Astrocyte (in vitro differentiated cells and primary cell): ENCODE measurements at regions not wholly inside any gene's neighbourhood (a gene's known extent, or its start where the extent isn't known, plus 50 kb on each side); places are given as distances from the start of the nearest gene placed in this dataset.

Experiments used
- DNase-seq: peaks from one replicate; pipeline ENCODE4 v3.0.0-alpha.2; 2010; ENCODE audit warnings: low read depth
- FAIRE-seq: peaks from 2 replicates; lab custom pipeline; 2011; peaks lifted over from hg19 to GRCh38; lab: Jason Lieb, UNC
- H2AFZ ChIP-seq: 2 replicates; pipeline ENCODE4 v1.6.0; 2012; ENCODE audit warnings: low read depth, low read length, inconsistent platforms
- H3K27ac ChIP-seq: 2 replicates; pipeline ENCODE4 v1.5.1; 2011; ENCODE audit warnings: low read depth, low read length, inconsistent platforms
- H3K27me3 ChIP-seq: 2 replicates; pipeline ENCODE4 v1.6.0; 2011; ENCODE audit warnings: low read length, inconsistent platforms; ENCODE audit not compliant: insufficient read depth
- H3K36me3 ChIP-seq: 2 replicates; pipeline ENCODE4 v1.5.1; 2011; ENCODE audit warnings: low read length, inconsistent platforms; ENCODE audit not compliant: insufficient read depth
- H3K4me1 ChIP-seq: 2 replicates; pipeline ENCODE4 v1.5.1; 2011; ENCODE audit warnings: low read length, inconsistent platforms; ENCODE audit not compliant: insufficient read depth
- H3K4me2 ChIP-seq: 2 replicates; pipeline ENCODE4 v1.6.0; 2012; ENCODE audit warnings: low read length, inconsistent platforms
- H3K4me3 ChIP-seq: 2 replicates; pipeline ENCODE4 v1.5.1; 2011; ENCODE audit warnings: low read depth, mild to moderate bottlenecking, low read length, inconsistent platforms; ENCODE audit not compliant: insufficient read depth
- H3K79me2 ChIP-seq: 2 replicates; pipeline ENCODE4 v1.6.0; 2012; ENCODE audit warnings: mild to moderate bottlenecking, low read length, inconsistent platforms; ENCODE audit not compliant: insufficient read depth
- H3K9ac ChIP-seq: 2 replicates; pipeline ENCODE4 v1.6.0; 2012; ENCODE audit warnings: mild to moderate bottlenecking, low read length, inconsistent platforms
- H3K9me3 ChIP-seq: 2 replicates; pipeline ENCODE4 v1.5.1; 2012; ENCODE audit warnings: low read depth, mild to moderate bottlenecking, low read length, inconsistent platforms; ENCODE audit not compliant: insufficient read depth
- H4K20me1 ChIP-seq: 2 replicates; pipeline ENCODE4 v1.6.0; 2012; ENCODE audit warnings: low read length, inconsistent platforms; ENCODE audit not compliant: insufficient read depth
- H3K27ac Mint-ChIP-seq: one replicate; pipeline ENCODE4 v1.8.0; 2021; ENCODE audit warnings: mild to moderate bottlenecking, mixed read lengths; ENCODE audit not compliant: unreplicated experiment
- H3K27me3 Mint-ChIP-seq: one replicate; pipeline ENCODE4 v1.8.0; 2021; ENCODE audit warnings: low read depth, mixed read lengths; ENCODE audit not compliant: unreplicated experiment
- H3K36me3 Mint-ChIP-seq: one replicate; pipeline ENCODE4 v1.8.0; 2021; ENCODE audit warnings: low read depth, mixed read lengths; ENCODE audit not compliant: unreplicated experiment
- H3K4me1 Mint-ChIP-seq: one replicate; pipeline ENCODE4 v1.8.0; 2021; ENCODE audit warnings: low read depth, mixed read lengths; ENCODE audit not compliant: unreplicated experiment
- H3K4me3 Mint-ChIP-seq: one replicate; pipeline ENCODE4 v1.8.0; 2021; ENCODE audit warnings: mild to moderate bottlenecking, moderate library complexity, mixed read lengths; ENCODE audit not compliant: unreplicated experiment
- H3K9me3 Mint-ChIP-seq: one replicate; pipeline ENCODE4 v1.8.0; 2021; ENCODE audit warnings: mild to moderate bottlenecking, mixed read lengths; ENCODE audit not compliant: unreplicated experiment
- EZH2 ChIP-seq: IDR thresholded peaks from 2 replicates; pipeline ENCODE4 v1.6.1; 2012; ENCODE audit warnings: mild to moderate bottlenecking, low read length, inconsistent platforms; ENCODE audit not compliant: insufficient read depth
- TF ChIP-seq, protein P1 (sequence below): IDR thresholded peaks from 2 replicates; pipeline ENCODE4 v1.5.1; 2011; ENCODE audit warnings: low read depth, mild to moderate bottlenecking, inconsistent platforms, low read length, moderate library complexity; ENCODE audit not compliant: insufficient read depth

DNA sequence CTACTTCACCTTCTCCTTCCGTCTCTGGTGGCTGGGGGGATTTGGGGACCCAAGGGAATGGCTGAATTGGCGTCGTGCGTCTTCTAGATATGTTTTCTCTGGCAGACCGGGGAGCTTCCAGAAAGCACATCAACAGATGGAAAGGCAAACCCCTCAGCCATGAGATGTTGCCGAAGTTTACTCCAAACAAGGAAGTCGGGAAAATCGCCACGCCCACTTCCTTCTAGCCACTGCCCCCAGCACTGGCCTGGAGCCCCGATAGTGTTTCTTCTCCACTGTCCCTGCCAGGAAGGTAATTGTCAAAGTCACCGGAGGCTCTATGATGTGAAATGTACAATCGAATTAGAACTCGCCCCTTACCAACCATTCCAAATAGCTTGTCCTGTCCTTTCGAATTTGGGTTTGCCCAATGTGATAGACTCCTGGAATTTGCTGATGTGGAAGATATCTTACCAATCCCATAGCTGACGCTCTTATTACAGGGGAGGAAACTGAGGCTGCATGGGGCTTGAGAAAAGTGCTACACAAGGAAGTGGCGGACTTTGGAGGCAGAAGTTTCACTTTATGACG lies 191.0 kb downstream of the LSM5 start:
- H3K36me3 Mint-ChIP-seq, result no peaks in the 10 kb centered on the region
- Histone ChIP-seq H3K9ac (no peak overlapping the region), H3K27me3 (peaks cover 33% of the 10 kb centered on the region), H3K9me3 (no peaks in the 10 kb centered on the region), H3K4me2 (peak overlapping the region; percentile 90), H3K36me3 (no peaks in the 10 kb centered on the region), H3K4me3 (peak overlapping the region; percentile 64), H3K79me2 (no peaks in the 10 kb centered on the region), H2AFZ (peak overlapping the region; percentile 80), H3K4me1 (peaks cover 4% of the 10 kb centered on the region), H3K27ac (no peak overlapping the region), H4K20me1 (no peaks in the 10 kb centered on the region)
- no peak for TF ChIP-seq EZH2
- TF ChIP-seq, protein P1, sequence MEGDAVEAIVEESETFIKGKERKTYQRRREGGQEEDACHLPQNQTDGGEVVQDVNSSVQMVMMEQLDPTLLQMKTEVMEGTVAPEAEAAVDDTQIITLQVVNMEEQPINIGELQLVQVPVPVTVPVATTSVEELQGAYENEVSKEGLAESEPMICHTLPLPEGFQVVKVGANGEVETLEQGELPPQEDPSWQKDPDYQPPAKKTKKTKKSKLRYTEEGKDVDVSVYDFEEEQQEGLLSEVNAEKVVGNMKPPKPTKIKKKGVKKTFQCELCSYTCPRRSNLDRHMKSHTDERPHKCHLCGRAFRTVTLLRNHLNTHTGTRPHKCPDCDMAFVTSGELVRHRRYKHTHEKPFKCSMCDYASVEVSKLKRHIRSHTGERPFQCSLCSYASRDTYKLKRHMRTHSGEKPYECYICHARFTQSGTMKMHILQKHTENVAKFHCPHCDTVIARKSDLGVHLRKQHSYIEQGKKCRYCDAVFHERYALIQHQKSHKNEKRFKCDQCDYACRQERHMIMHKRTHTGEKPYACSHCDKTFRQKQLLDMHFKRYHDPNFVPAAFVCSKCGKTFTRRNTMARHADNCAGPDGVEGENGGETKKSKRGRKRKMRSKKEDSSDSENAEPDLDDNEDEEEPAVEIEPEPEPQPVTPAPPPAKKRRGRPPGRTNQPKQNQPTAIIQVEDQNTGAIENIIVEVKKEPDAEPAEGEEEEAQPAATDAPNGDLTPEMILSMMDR, result no peak
- H3K4me1 Mint-ChIP-seq, result no peaks in the 10 kb centered on the region
- H3K27me3 Mint-ChIP-seq, result peaks cover 54% of the 10 kb centered on the region
- no peak for FAIRE-seq
- DNase-seq, result no peak
- no peaks in the 10 kb centered on the region for H3K9me3 Mint-ChIP-seq
- peak overlapping the region; percentile 86 for H3K4me3 Mint-ChIP-seq
- H3K27ac Mint-ChIP-seq, result peak overlapping the region; percentile 20

DNA sequence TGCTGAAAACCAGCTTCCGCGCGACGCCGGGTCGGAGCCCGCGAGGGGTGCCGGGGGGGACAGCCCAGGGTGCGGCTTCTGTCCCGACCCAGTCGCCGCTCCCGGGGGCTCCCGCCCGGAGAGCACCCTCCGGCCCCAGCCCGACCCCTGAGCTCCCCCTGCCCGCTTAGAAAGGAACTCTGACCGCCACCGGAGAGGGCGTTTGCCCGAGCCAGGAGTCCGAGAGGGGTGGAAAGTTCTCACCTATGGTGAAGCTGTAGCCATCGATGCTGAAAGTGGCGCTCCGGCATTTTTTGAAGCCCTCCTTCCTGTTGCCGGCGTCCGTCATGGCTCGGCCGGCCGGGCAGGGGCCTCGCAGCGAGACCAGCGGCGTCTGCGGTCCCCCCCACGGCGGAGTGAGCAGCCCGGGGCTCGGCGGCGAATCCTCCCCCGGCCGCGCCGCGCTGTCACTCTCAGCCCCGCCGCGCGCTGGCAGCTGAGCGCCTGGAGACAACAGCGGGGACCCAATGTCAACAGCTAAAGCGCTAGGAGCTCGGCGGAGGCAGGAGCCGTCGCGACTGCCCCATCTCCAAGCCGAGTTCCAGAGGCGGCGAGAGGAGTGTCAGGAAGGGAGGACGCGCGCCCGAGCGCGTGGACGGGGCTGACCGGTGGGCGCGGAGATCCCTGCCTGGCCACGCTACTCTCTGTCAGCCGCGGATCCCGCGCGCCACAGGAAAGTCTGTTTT lies 191.6 kb downstream of the LSM5 start:
- Histone ChIP-seq H2AFZ (peak overlapping the region; percentile 80), H3K4me1 (peaks cover 4% of the 10 kb centered on the region), H3K4me3 (peak overlapping the region; percentile 64), H3K9ac (no peak overlapping the region), H3K36me3 (no peaks in the 10 kb centered on the region), H3K27ac (no peak overlapping the region), H3K9me3 (no peaks in the 10 kb centered on the region), H3K4me2 (peak overlapping the region; percentile 90), H3K79me2 (no peaks in the 10 kb centered on the region), H3K27me3 (peaks cover 33% of the 10 kb centered on the region), H4K20me1 (no peaks in the 10 kb centered on the region)
- Mint-ChIP-seq H3K4me1 (no peaks in the 10 kb centered on the region), H3K4me3 (peak overlapping the region; percentile 86), H3K27me3 (peaks cover 59% of the 10 kb centered on the region), H3K36me3 (no peaks in the 10 kb centered on the region), H3K9me3 (no peaks in the 10 kb centered on the region), H3K27ac (no peak overlapping the region)
- FAIRE-seq (no peak), DNase-seq (no peak)
- TF ChIP-seq, protein P1, result no peak
- TF ChIP-seq EZH2, result peak; percentile 70

DNA sequence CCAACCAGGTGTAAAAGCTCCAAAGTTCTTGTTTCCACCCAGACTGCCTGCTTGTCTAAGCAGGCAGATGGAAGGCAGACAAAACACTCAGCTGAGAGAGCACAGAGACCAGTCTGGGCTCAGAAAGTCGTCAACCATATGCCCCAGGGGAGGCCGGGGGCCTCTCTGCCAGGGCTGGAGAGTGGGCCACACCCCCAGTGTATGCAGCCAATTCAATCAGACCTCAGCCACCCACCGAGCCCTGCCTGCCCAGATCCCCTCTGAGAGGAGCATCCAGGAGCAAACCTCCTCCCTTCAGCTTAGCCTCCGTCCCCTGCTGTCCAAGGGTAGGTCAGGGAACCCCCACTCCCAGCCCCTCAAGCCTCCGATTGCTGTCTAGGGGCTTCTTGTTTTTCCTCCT lies 196.3 kb downstream of the LSM5 start:
- H3K27me3 Mint-ChIP-seq, result peaks cover 47% of the 10 kb centered on the region
- no peak overlapping the region for H2AFZ ChIP-seq
- no peak for DNase-seq
- no peaks in the 10 kb centered on the region for H3K9me3 Mint-ChIP-seq
- no peak overlapping the region for H3K4me3 ChIP-seq
- no peak overlapping the region for H3K4me2 ChIP-seq
- H3K36me3 ChIP-seq, result no peaks in the 10 kb centered on the region
- no peak overlapping the region for H3K27ac ChIP-seq
- peaks cover 4% of the 10 kb centered on the region for H3K4me1 ChIP-seq
- no peak overlapping the region for H3K27ac Mint-ChIP-seq
- no peaks in the 10 kb centered on the region for H3K36me3 Mint-ChIP-seq
- H3K4me1 Mint-ChIP-seq, result no peaks in the 10 kb centered on the region
- no peaks in the 10 kb centered on the region for H3K79me2 ChIP-seq
- no peak for FAIRE-seq
- TF ChIP-seq, protein P1, result no peak
- TF ChIP-seq EZH2, result no peak
- H3K27me3 ChIP-seq, result peaks cover 18% of the 10 kb centered on the region
- no peak overlapping the region for H3K4me3 Mint-ChIP-seq
- H3K9ac ChIP-seq, result no peak overlapping the region
- no peaks in the 10 kb centered on the region for H3K9me3 ChIP-seq
- H4K20me1 ChIP-seq, result no peaks in the 10 kb centered on the region
